Endothelial cell of umbilical vein (primary cell): ENCODE measurements at regions not wholly inside any gene's neighbourhood (a gene's known extent, or its start where the extent isn't known, plus 50 kb on each side); places are given as distances from the start of the nearest gene placed in this dataset.
"Not testable (repeated sequence)": the region's sequence is repeated elsewhere in the genome, so short reads cannot be mapped to it uniquely, and the experiment has no call there.

Experiments used
- BruUV-seq: library from RNA; stranded (reverse); fragments of 400-500 nt; replicated peaks from 2 replicates; lab custom pipeline; 2021; lab: Mats Ljungman, UMichigan
- CTCF ChIA-PET: fragments of 300-600, 350-600 bp; sonication (Branson Sonifier 250); formaldehyde crosslinking; loops from one replicate; lab custom pipeline; 2021; ENCODE audit warnings: antibody characterized with exemption, inconsistent platforms; lab: Charles Lee
- POLR2A ChIA-PET: fragments of 300-600, 350-600 bp; sonication (Branson Sonifier 250); formaldehyde crosslinking; loops from one replicate; lab custom pipeline; 2021; ENCODE audit warnings: antibody characterized with exemption, inconsistent platforms; lab: Charles Lee
- DNase-seq: peaks from one replicate; pipeline ENCODE4 v3.0.0-alpha.2; 2011; ENCODE audit warnings: low read depth, low spot score
- FAIRE-seq: peaks from 2 replicates; lab custom pipeline; 2011; peaks lifted over from hg19 to GRCh38; lab: Jason Lieb, UNC
- H2AFZ ChIP-seq: 2 replicates; pipeline ENCODE4 v1.6.0; 2012; ENCODE audit warnings: low read depth, low read length, control low read depth, inconsistent platforms
- H3K27ac ChIP-seq: 2 replicates; pipeline ENCODE4 v1.5.1; 2011; ENCODE audit warnings: low read depth, mild to moderate bottlenecking, control low read depth, low read length, moderate library complexity; ENCODE audit not compliant: insufficient read depth
- H3K27me3 ChIP-seq, 2 experiments: 2 replicates each; pipeline versions ENCODE4 v1.6.0 to v1.6.1; 2011; ENCODE audit warnings: low read length in 2 of 2, mixed read lengths in 1 of 2; ENCODE audit not compliant: control insufficient read depth in 2 of 2, insufficient read depth in 2 of 2
- H3K36me3 ChIP-seq, 2 experiments: 2 replicates in 1 of 2; 3 replicates in 1 of 2; pipeline ENCODE4 v1.5.1; 2011; ENCODE audit warnings: low read length in 2 of 2, mild to moderate bottlenecking in 1 of 2, moderate library complexity in 1 of 2; ENCODE audit not compliant: control insufficient read depth in 2 of 2, insufficient read depth in 2 of 2; ENCODE audit errors: extremely low read depth in 1 of 2
- H3K4me1 ChIP-seq: 3 replicates; pipeline ENCODE4 v1.5.1; 2011; ENCODE audit warnings: mild to moderate bottlenecking, low read length; ENCODE audit not compliant: control insufficient read depth, insufficient read depth; ENCODE audit errors: extremely low read depth
- H3K4me2 ChIP-seq: 2 replicates; pipeline ENCODE4 v1.6.1; 2011; ENCODE audit warnings: low read length, control low read depth, mixed read lengths; ENCODE audit not compliant: insufficient read depth
- H3K4me3 ChIP-seq, 3 experiments: fragments of 200-600 bp in 1 of 3; sonication (generic), shearing (Covaris generic) in 1 of 3; replicated peaks in 1 of 3; 2 replicates each; pipeline ENCODE4 v1.5.1; 2011 to 2016; ENCODE audit warnings: control low read depth in 3 of 3, low read length in 3 of 3, mild to moderate bottlenecking in 2 of 3, inconsistent platforms in 1 of 3, low read depth in 1 of 3, moderate library complexity in 1 of 3; ENCODE audit not compliant: insufficient read depth in 1 of 3
- H3K79me2 ChIP-seq: 2 replicates; pipeline ENCODE4 v1.6.0; 2012; ENCODE audit warnings: low read length, inconsistent platforms; ENCODE audit not compliant: control insufficient read depth, insufficient read depth
- H3K9ac ChIP-seq: replicated peaks from 2 replicates; pipeline ENCODE3; 2011; ENCODE audit warnings: low read length, control low read depth; ENCODE audit not compliant: insufficient read depth; ENCODE audit errors: extremely low read depth
- H3K9me1 ChIP-seq: replicated peaks from 3 replicates; pipeline ENCODE4 v1.6.0; 2011; ENCODE audit warnings: mild to moderate bottlenecking, low read length; ENCODE audit not compliant: control insufficient read depth, insufficient read depth; ENCODE audit errors: extremely low read depth
- H3K9me3 ChIP-seq: replicated peaks from 2 replicates; pipeline ENCODE4 v1.5.1; 2012; ENCODE audit warnings: low read length, inconsistent platforms; ENCODE audit not compliant: control insufficient read depth, insufficient read depth
- H4K20me1 ChIP-seq: replicated peaks from 2 replicates; pipeline ENCODE3; 2011; ENCODE audit warnings: mild to moderate bottlenecking, low read length; ENCODE audit not compliant: control insufficient read depth, insufficient read depth; ENCODE audit errors: extremely low read depth
- FOS ChIP-seq: IDR thresholded peaks from 2 replicates; pipeline ENCODE4 v1.6.1; 2011; ENCODE audit warnings: mild to moderate bottlenecking, low read length, moderate library complexity, borderline replicate concordance; ENCODE audit not compliant: insufficient read depth
- JUN ChIP-seq: IDR thresholded peaks from 2 replicates; pipeline ENCODE4 v1.6.1; 2011; ENCODE audit warnings: borderline replicate concordance, low read depth; ENCODE audit not compliant: insufficient read length, insufficient read depth
- MAX ChIP-seq: IDR thresholded peaks from 2 replicates; pipeline ENCODE4 v1.6.1; 2011; ENCODE audit not compliant: insufficient read depth, insufficient read length
- MYC ChIP-seq: IDR thresholded peaks from one replicate; pipeline ENCODE4 v1.6.1; 2011; ENCODE audit warnings: mild to moderate bottlenecking, low read depth, low read length
- POLR2A ChIP-seq: IDR thresholded peaks from 2 replicates; pipeline ENCODE4 v1.6.1; 2012; ENCODE audit warnings: low read depth, mild to moderate bottlenecking, control low read depth, low read length
- dilution Hi-C: fragments of 300-500 bp; cut with MboI; formaldehyde crosslinking; loops from one replicate; pipeline ENCODE4 v1.15.0; 2019; ENCODE audit warnings: low sequenced_read_pairs; ENCODE audit not compliant: extremely low pct_ligation_motif_present
- intact Hi-C: fragments of 100-400 bp; cut with micrococcal nuclease; formaldehyde crosslinking; loops from one replicate; pipeline ENCODE4 v1.10.0; 2022
- TF ChIP-seq, protein P1 (sequence below), 2 donors: IDR thresholded peaks; 1 replicate in 1 of 2; 2 replicates in 1 of 2; pipeline ENCODE4 v1.5.1; 2011; ENCODE audit warnings: low read length in 2 of 2, mild to moderate bottlenecking in 2 of 2, moderate library complexity in 2 of 2, control low read depth in 1 of 2, inconsistent platforms in 1 of 2, low read depth in 1 of 2; ENCODE audit not compliant: insufficient read depth in 1 of 2; ENCODE audit errors: extremely low read depth in 1 of 2

GRCh38 chr19:22491746-22492145 is 69.6 kb upstream of the ZNF98 start:
- intact Hi-C loops, result no loop called here
- Histone ChIP-seq H3K36me3 (no peaks in the 10 kb centered on the region), H3K9ac (no peak overlapping the region), H3K4me2 (no peak overlapping the region), H3K27ac (no peak overlapping the region), H3K9me3 (no peaks in the 10 kb centered on the region), H3K79me2 (no peaks in the 10 kb centered on the region), H3K4me3 (no peak overlapping the region), H3K4me1 (no peaks in the 10 kb centered on the region), H3K9me1 (no peaks in the 10 kb centered on the region), H3K27me3 (no peaks in the 10 kb centered on the region), H2AFZ (no peak overlapping the region), H4K20me1 (no peaks in the 10 kb centered on the region)
- FAIRE-seq, result no peak
- ChIA-PET CTCF (no interaction called here), POLR2A (no interaction called here)
- TF ChIP-seq MYC, result no peak
- TF ChIP-seq JUN, result no peak
- TF ChIP-seq, protein P1, sequence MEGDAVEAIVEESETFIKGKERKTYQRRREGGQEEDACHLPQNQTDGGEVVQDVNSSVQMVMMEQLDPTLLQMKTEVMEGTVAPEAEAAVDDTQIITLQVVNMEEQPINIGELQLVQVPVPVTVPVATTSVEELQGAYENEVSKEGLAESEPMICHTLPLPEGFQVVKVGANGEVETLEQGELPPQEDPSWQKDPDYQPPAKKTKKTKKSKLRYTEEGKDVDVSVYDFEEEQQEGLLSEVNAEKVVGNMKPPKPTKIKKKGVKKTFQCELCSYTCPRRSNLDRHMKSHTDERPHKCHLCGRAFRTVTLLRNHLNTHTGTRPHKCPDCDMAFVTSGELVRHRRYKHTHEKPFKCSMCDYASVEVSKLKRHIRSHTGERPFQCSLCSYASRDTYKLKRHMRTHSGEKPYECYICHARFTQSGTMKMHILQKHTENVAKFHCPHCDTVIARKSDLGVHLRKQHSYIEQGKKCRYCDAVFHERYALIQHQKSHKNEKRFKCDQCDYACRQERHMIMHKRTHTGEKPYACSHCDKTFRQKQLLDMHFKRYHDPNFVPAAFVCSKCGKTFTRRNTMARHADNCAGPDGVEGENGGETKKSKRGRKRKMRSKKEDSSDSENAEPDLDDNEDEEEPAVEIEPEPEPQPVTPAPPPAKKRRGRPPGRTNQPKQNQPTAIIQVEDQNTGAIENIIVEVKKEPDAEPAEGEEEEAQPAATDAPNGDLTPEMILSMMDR (IDR thresholded peaks at IDR 0.05; ENCODE audit: extremely low read depth in 1 of 2, insufficient read depth in 1 of 2, low read depth in 1 of 2, low read length in 2 of 2), result no peak
- TF ChIP-seq MAX, result no peak
- no peak for TF ChIP-seq POLR2A
- no peak for TF ChIP-seq FOS
- no peak for DNase-seq
- no TSS peak for BruUV-seq
- dilution Hi-C loops, result no loop called here

- H3K9ac ChIP-seq, FAIRE-seq, H3K4me1 ChIP-seq, intact Hi-C loops, H3K9me3 ChIP-seq, H3K79me2 ChIP-seq, CTCF ChIA-PET, H3K27ac ChIP-seq, BruUV-seq, H3K27me3 ChIP-seq, H4K20me1 ChIP-seq, POLR2A ChIA-PET, H2AFZ ChIP-seq, H3K4me2 ChIP-seq, H3K9me1 ChIP-seq, DNase-seq, H3K4me3 ChIP-seq, H3K36me3 ChIP-seq, dilution Hi-C loops: not testable (repeated sequence)
Observed at GRCh38 chr19:22483514-22483913, 61.4 kb upstream of the ZNF98 start.
